Astrocyte (in vitro differentiated cells and primary cell): ENCODE measurements at regions not wholly inside any gene's neighbourhood (a gene's known extent, or its start where the extent isn't known, plus 50 kb on each side); places are given as distances from the start of the nearest gene placed in this dataset.

Experiments
- DNase-seq: peaks from one replicate; pipeline ENCODE4 v3.0.0-alpha.2; 2010; ENCODE audit warnings: low read depth
- FAIRE-seq: peaks from 2 replicates; lab custom pipeline; 2011; peaks lifted over from hg19 to GRCh38; lab: Jason Lieb, UNC
- H2AFZ ChIP-seq: 2 replicates; pipeline ENCODE4 v1.6.0; 2012; ENCODE audit warnings: low read depth, low read length, inconsistent platforms
- H3K27ac ChIP-seq: 2 replicates; pipeline ENCODE4 v1.5.1; 2011; ENCODE audit warnings: low read depth, low read length, inconsistent platforms
- H3K27me3 ChIP-seq: 2 replicates; pipeline ENCODE4 v1.6.0; 2011; ENCODE audit warnings: low read length, inconsistent platforms; ENCODE audit not compliant: insufficient read depth
- H3K36me3 ChIP-seq: 2 replicates; pipeline ENCODE4 v1.5.1; 2011; ENCODE audit warnings: low read length, inconsistent platforms; ENCODE audit not compliant: insufficient read depth
- H3K4me1 ChIP-seq: 2 replicates; pipeline ENCODE4 v1.5.1; 2011; ENCODE audit warnings: low read length, inconsistent platforms; ENCODE audit not compliant: insufficient read depth
- H3K4me2 ChIP-seq: 2 replicates; pipeline ENCODE4 v1.6.0; 2012; ENCODE audit warnings: low read length, inconsistent platforms
- H3K4me3 ChIP-seq: 2 replicates; pipeline ENCODE4 v1.5.1; 2011; ENCODE audit warnings: low read depth, mild to moderate bottlenecking, low read length, inconsistent platforms; ENCODE audit not compliant: insufficient read depth
- H3K79me2 ChIP-seq: 2 replicates; pipeline ENCODE4 v1.6.0; 2012; ENCODE audit warnings: mild to moderate bottlenecking, low read length, inconsistent platforms; ENCODE audit not compliant: insufficient read depth
- H3K9ac ChIP-seq: 2 replicates; pipeline ENCODE4 v1.6.0; 2012; ENCODE audit warnings: mild to moderate bottlenecking, low read length, inconsistent platforms
- H3K9me3 ChIP-seq: 2 replicates; pipeline ENCODE4 v1.5.1; 2012; ENCODE audit warnings: low read depth, mild to moderate bottlenecking, low read length, inconsistent platforms; ENCODE audit not compliant: insufficient read depth
- H4K20me1 ChIP-seq: 2 replicates; pipeline ENCODE4 v1.6.0; 2012; ENCODE audit warnings: low read length, inconsistent platforms; ENCODE audit not compliant: insufficient read depth
- H3K27ac Mint-ChIP-seq: one replicate; pipeline ENCODE4 v1.8.0; 2021; ENCODE audit warnings: mild to moderate bottlenecking, mixed read lengths; ENCODE audit not compliant: unreplicated experiment
- H3K27me3 Mint-ChIP-seq: one replicate; pipeline ENCODE4 v1.8.0; 2021; ENCODE audit warnings: low read depth, mixed read lengths; ENCODE audit not compliant: unreplicated experiment
- H3K36me3 Mint-ChIP-seq: one replicate; pipeline ENCODE4 v1.8.0; 2021; ENCODE audit warnings: low read depth, mixed read lengths; ENCODE audit not compliant: unreplicated experiment
- H3K4me1 Mint-ChIP-seq: one replicate; pipeline ENCODE4 v1.8.0; 2021; ENCODE audit warnings: low read depth, mixed read lengths; ENCODE audit not compliant: unreplicated experiment
- H3K4me3 Mint-ChIP-seq: one replicate; pipeline ENCODE4 v1.8.0; 2021; ENCODE audit warnings: mild to moderate bottlenecking, moderate library complexity, mixed read lengths; ENCODE audit not compliant: unreplicated experiment
- H3K9me3 Mint-ChIP-seq: one replicate; pipeline ENCODE4 v1.8.0; 2021; ENCODE audit warnings: mild to moderate bottlenecking, mixed read lengths; ENCODE audit not compliant: unreplicated experiment
- EZH2 ChIP-seq: IDR thresholded peaks from 2 replicates; pipeline ENCODE4 v1.6.1; 2012; ENCODE audit warnings: mild to moderate bottlenecking, low read length, inconsistent platforms; ENCODE audit not compliant: insufficient read depth
- TF ChIP-seq, protein P1 (sequence below): IDR thresholded peaks from 2 replicates; pipeline ENCODE4 v1.5.1; 2011; ENCODE audit warnings: low read depth, mild to moderate bottlenecking, inconsistent platforms, low read length, moderate library complexity; ENCODE audit not compliant: insufficient read depth

DNA sequence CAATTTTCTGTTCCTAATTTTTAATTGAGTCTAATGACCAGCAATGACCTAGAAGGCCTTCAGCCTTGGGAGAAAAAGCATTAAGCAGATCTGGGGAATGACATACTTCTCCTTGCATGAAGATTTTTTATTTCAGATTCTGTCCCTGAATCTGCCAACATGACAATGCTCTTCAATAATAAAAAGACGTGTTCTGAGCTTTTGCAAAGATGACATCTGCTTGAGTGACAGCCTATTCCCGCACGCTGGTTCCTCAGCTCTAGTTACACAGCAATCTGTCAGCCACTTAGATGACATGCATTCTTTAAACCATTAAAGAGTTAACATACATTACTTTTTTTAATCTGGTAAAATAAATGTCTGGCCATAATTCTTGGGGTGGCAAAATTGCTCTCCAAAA lies 129.3 kb upstream of the CDH6 start:
- FAIRE-seq (no peak), DNase-seq (no peak)
- no peak overlapping the region for H2AFZ ChIP-seq
- Mint-ChIP-seq H3K9me3 (no peaks in the 10 kb centered on the region), H3K4me3 (no peak overlapping the region), H3K4me1 (peaks cover 11% of the 10 kb centered on the region), H3K27me3 (no peaks in the 10 kb centered on the region), H3K27ac (no peak overlapping the region), H3K36me3 (no peaks in the 10 kb centered on the region)
- H4K20me1 ChIP-seq = no peaks in the 10 kb centered on the region
- H3K4me3 ChIP-seq = no peak overlapping the region
- no peaks in the 10 kb centered on the region for H3K27me3 ChIP-seq
- H3K4me1 ChIP-seq = no peaks in the 10 kb centered on the region
- no peak overlapping the region for H3K4me2 ChIP-seq
- no peak overlapping the region for H3K27ac ChIP-seq
- TF ChIP-seq, protein P1, sequence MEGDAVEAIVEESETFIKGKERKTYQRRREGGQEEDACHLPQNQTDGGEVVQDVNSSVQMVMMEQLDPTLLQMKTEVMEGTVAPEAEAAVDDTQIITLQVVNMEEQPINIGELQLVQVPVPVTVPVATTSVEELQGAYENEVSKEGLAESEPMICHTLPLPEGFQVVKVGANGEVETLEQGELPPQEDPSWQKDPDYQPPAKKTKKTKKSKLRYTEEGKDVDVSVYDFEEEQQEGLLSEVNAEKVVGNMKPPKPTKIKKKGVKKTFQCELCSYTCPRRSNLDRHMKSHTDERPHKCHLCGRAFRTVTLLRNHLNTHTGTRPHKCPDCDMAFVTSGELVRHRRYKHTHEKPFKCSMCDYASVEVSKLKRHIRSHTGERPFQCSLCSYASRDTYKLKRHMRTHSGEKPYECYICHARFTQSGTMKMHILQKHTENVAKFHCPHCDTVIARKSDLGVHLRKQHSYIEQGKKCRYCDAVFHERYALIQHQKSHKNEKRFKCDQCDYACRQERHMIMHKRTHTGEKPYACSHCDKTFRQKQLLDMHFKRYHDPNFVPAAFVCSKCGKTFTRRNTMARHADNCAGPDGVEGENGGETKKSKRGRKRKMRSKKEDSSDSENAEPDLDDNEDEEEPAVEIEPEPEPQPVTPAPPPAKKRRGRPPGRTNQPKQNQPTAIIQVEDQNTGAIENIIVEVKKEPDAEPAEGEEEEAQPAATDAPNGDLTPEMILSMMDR = no peak
- TF ChIP-seq EZH2 = no peak
- no peaks in the 10 kb centered on the region for H3K79me2 ChIP-seq
- no peaks in the 10 kb centered on the region for H3K36me3 ChIP-seq
- no peaks in the 10 kb centered on the region for H3K9me3 ChIP-seq
- no peak overlapping the region for H3K9ac ChIP-seq

DNA sequence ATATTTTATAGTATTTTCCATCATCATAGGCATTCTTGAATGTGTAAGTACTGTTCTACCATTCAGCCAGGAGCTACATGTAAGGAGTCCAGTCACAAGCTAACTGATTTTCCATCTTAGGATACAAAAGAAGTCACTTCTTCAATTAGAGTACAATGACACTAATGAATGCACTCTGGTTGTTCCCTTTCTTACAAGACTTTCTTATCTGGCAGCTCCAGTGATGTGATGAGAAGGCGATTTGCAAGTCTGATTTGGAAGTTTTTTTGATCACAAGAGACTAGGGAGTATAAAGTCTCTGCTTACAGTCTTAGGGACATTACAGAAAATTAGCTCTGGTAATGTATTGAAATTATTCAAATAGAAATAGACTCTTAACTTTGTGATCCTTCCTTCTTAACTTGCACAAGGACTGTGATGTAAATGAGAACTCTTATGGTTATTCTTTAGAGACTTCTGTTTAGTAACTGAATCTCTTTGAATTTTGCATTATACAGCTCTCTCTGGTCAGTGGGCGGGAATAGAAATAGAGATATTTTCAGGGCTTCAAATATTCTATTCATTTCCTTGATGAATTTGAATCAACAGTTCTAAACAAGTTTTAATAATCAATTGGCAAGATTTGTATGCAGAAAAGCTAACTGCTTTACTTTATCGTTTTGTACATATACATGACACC lies 130.4 kb upstream of the CDH6 start:
- Histone ChIP-seq H3K4me3 (no peak overlapping the region), H3K4me2 (no peak overlapping the region), H4K20me1 (no peaks in the 10 kb centered on the region), H3K27ac (no peak overlapping the region), H3K79me2 (no peaks in the 10 kb centered on the region), H3K9me3 (no peaks in the 10 kb centered on the region), H3K4me1 (no peaks in the 10 kb centered on the region), H3K9ac (no peak overlapping the region), H3K27me3 (no peaks in the 10 kb centered on the region), H3K36me3 (no peaks in the 10 kb centered on the region), H2AFZ (no peak overlapping the region)
- Mint-ChIP-seq H3K27me3 (no peaks in the 10 kb centered on the region), H3K4me1 (peaks cover 11% of the 10 kb centered on the region), H3K4me3 (no peak overlapping the region), H3K36me3 (no peaks in the 10 kb centered on the region), H3K9me3 (no peaks in the 10 kb centered on the region), H3K27ac (no peak overlapping the region)
- FAIRE-seq (no peak), DNase-seq (no peak)
- TF ChIP-seq EZH2 = no peak
- TF ChIP-seq, protein P1 = no peak

DNA sequence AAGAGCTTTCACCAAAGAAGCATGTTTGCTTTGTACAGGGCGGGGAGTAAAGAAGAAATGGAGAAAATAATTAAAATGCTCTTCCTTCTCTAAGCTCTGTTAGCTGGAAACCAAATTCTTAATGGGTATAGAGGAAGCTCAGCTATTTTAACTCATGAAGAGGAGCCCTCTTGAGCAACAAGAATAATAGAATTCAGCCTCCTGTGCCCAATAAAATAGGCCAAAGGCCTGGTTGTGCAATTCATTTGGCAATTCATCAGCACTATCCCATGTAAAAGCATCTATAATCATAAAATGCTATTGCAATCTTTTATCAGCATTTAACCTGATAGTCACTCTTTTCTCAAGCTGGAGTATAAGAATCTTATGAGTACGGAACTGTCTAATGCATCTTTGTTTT lies 133.6 kb upstream of the CDH6 start:
- no peak overlapping the region for H3K4me2 ChIP-seq
- TF ChIP-seq EZH2 = no peak
- TF ChIP-seq, protein P1 = no peak
- H3K9ac ChIP-seq = no peak overlapping the region
- no peaks in the 10 kb centered on the region for H3K27me3 ChIP-seq
- no peaks in the 10 kb centered on the region for H3K9me3 ChIP-seq
- no peaks in the 10 kb centered on the region for H3K4me1 ChIP-seq
- H2AFZ ChIP-seq = no peak overlapping the region
- no peaks in the 10 kb centered on the region for H3K36me3 ChIP-seq
- H3K27ac ChIP-seq = no peak overlapping the region
- FAIRE-seq (no peak), DNase-seq (no peak)
- H3K4me3 Mint-ChIP-seq = no peak overlapping the region
- no peaks in the 10 kb centered on the region for H3K27me3 Mint-ChIP-seq
- no peaks in the 10 kb centered on the region for H4K20me1 ChIP-seq
- no peaks in the 10 kb centered on the region for H3K36me3 Mint-ChIP-seq
- H3K9me3 Mint-ChIP-seq = no peaks in the 10 kb centered on the region
- no peak overlapping the region for H3K27ac Mint-ChIP-seq
- no peaks in the 10 kb centered on the region for H3K79me2 ChIP-seq
- no peaks in the 10 kb centered on the region for H3K4me1 Mint-ChIP-seq
- no peak overlapping the region for H3K4me3 ChIP-seq
